Mesenchymal stem cell (in vitro differentiated cells and primary cell): ENCODE measurements at regions not wholly inside any gene's neighbourhood (a gene's known extent, or its start where the extent isn't known, plus 50 kb on each side); places are given as distances from the start of the nearest gene placed in this dataset.

ENCODE experiments used
- DNase-seq: peaks from one replicate; pipeline ENCODE4 v3.0.0-alpha.2; 2013
- H2AFZ ChIP-seq: one replicate; pipeline ENCODE4 v1.6.1; 2013; ENCODE audit warnings: low read depth, mild to moderate bottlenecking, control low read depth, inconsistent platforms, low read length, moderate library complexity
- H2AK5ac ChIP-seq: 2 replicates; pipeline ENCODE4 v1.6.1; 2013; ENCODE audit warnings: low read length, moderate library complexity, mild to moderate bottlenecking, inconsistent platforms; ENCODE audit not compliant: severe bottlenecking
- H2BK120ac ChIP-seq: one replicate; pipeline ENCODE4 v1.6.1; 2013; ENCODE audit warnings: low read depth, mild to moderate bottlenecking, inconsistent platforms, low read length, moderate library complexity
- H2BK12ac ChIP-seq, 2 experiments: one replicate each; pipeline ENCODE4 v1.6.1; 2013; ENCODE audit warnings: inconsistent platforms in 2 of 2, low read length in 2 of 2, mild to moderate bottlenecking in 2 of 2, moderate library complexity in 2 of 2, control low read depth in 1 of 2
- H2BK15ac ChIP-seq: one replicate; pipeline ENCODE4 v1.6.1; 2013; ENCODE audit warnings: mild to moderate bottlenecking, low read depth, inconsistent platforms; ENCODE audit not compliant: poor library complexity, severe bottlenecking
- H2BK5ac ChIP-seq: 2 replicates; pipeline ENCODE4 v1.6.1; 2013; ENCODE audit warnings: low read depth, mild to moderate bottlenecking, low read length, control low read depth, inconsistent platforms; ENCODE audit not compliant: poor library complexity, severe bottlenecking
- H3K14ac ChIP-seq, 2 experiments: one replicate each; pipeline ENCODE4 v1.6.1; 2013; ENCODE audit warnings: inconsistent platforms in 2 of 2, low read length in 2 of 2, control low read depth in 1 of 2, mild to moderate bottlenecking in 1 of 2, moderate library complexity in 1 of 2
- H3K18ac ChIP-seq, 2 experiments: one replicate each; pipeline ENCODE4 v1.6.1; 2013; ENCODE audit warnings: inconsistent platforms in 2 of 2, low read length in 2 of 2, control low read depth in 1 of 2, low read depth in 1 of 2, mild to moderate bottlenecking in 1 of 2
- H3K23ac ChIP-seq, 2 experiments: one replicate each; pipeline ENCODE4 v1.6.1; 2013; ENCODE audit warnings: inconsistent platforms in 2 of 2, low read length in 2 of 2, mild to moderate bottlenecking in 2 of 2, moderate library complexity in 2 of 2, control low read depth in 1 of 2
- H3K27ac ChIP-seq: 2 replicates; pipeline ENCODE4 v1.5.1; 2013; ENCODE audit warnings: mild to moderate bottlenecking, moderate library complexity, low read length, control low read depth, inconsistent platforms; ENCODE audit not compliant: poor library complexity, severe bottlenecking
- H3K27me3 ChIP-seq, 2 experiments: 2 replicates each; pipeline versions ENCODE4 v1.6.1 to v1.7.0; 2013; ENCODE audit warnings: low read length in 2 of 2, mild to moderate bottlenecking in 2 of 2, moderate library complexity in 2 of 2, control low read depth in 1 of 2, inconsistent platforms in 1 of 2; ENCODE audit not compliant: control insufficient read depth in 1 of 2, insufficient read depth in 1 of 2
- H3K36me3 ChIP-seq, 2 experiments: 2 replicates each; pipeline versions ENCODE4 v1.6.1 to v1.7.0; 2013; ENCODE audit warnings: low read length in 2 of 2, control low read depth in 1 of 2, inconsistent platforms in 1 of 2, low read depth in 1 of 2, mild to moderate bottlenecking in 1 of 2; ENCODE audit not compliant: insufficient read depth in 2 of 2, control insufficient read depth in 1 of 2
- H3K4ac ChIP-seq, 2 experiments: one replicate each; pipeline ENCODE4 v1.6.1; 2013; ENCODE audit warnings: inconsistent platforms in 2 of 2, low read length in 2 of 2, mild to moderate bottlenecking in 2 of 2, moderate library complexity in 2 of 2, control low read depth in 1 of 2, low read depth in 1 of 2
- H3K4me1 ChIP-seq: 2 replicates; pipeline ENCODE4 v1.6.1; 2013; ENCODE audit warnings: low read depth, low read length, control low read depth; ENCODE audit not compliant: control insufficient read depth, insufficient read depth
- H3K4me2 ChIP-seq: 2 replicates; pipeline ENCODE4 v1.6.1; 2013; ENCODE audit warnings: low read length, mild to moderate bottlenecking, inconsistent platforms; ENCODE audit not compliant: poor library complexity, severe bottlenecking
- H3K4me3 ChIP-seq, 2 experiments: 2 replicates each; pipeline versions ENCODE4 v1.5.1 to v1.7.0; 2013; ENCODE audit warnings: low read length in 2 of 2, mild to moderate bottlenecking in 2 of 2, control low read depth in 1 of 2, low read depth in 1 of 2; ENCODE audit not compliant: insufficient read depth in 1 of 2
- H3K79me1 ChIP-seq: replicated peaks from 2 replicates; pipeline ENCODE4 v1.6.1; 2013; ENCODE audit warnings: mild to moderate bottlenecking, control low read depth, low read length, inconsistent platforms; ENCODE audit not compliant: poor library complexity, severe bottlenecking
- H3K9ac ChIP-seq: 2 replicates; pipeline ENCODE4 v1.7.0; 2013; ENCODE audit warnings: mild to moderate bottlenecking, low read length, moderate library complexity
- H3K9me3 ChIP-seq: 2 replicates; pipeline ENCODE4 v1.7.0; 2013; ENCODE audit warnings: mild to moderate bottlenecking, low read length; ENCODE audit not compliant: control insufficient read depth
- H4K8ac ChIP-seq: one replicate; pipeline ENCODE4 v1.6.1; 2013; ENCODE audit warnings: inconsistent platforms, mild to moderate bottlenecking, low read length, moderate library complexity
- H4K91ac ChIP-seq: one replicate; pipeline ENCODE4 v1.6.1; 2013; ENCODE audit warnings: mild to moderate bottlenecking, low read length, inconsistent platforms
- WGBS: methylation state at CpG from one replicate; pipeline ENCODE4 v1.1.7; 2013; ENCODE audit warnings: mixed read lengths; 5-methylcytosine and 5-hydroxymethylcytosine counted together

GRCh38 chr5:58318468-58318867 is 141.4 kb downstream of the PLK2 start:
- H4K8ac ChIP-seq: no peak overlapping the region
- H3K23ac ChIP-seq: no peak overlapping the region
- H3K79me1 ChIP-seq: no peaks in the 10 kb centered on the region
- no peaks in the 10 kb centered on the region for H3K4me1 ChIP-seq
- no peak overlapping the region for H2BK120ac ChIP-seq
- peak; percentile 82 for DNase-seq
- no peak overlapping the region for H2BK5ac ChIP-seq
- H2AFZ ChIP-seq: no peak overlapping the region
- H3K4me2 ChIP-seq: no peak overlapping the region
- H3K9ac ChIP-seq: no peak overlapping the region
- no peak overlapping the region for H2BK15ac ChIP-seq
- H2AK5ac ChIP-seq: no peak overlapping the region
- no peak overlapping the region for H3K4ac ChIP-seq
- no peaks in the 10 kb centered on the region for H3K36me3 ChIP-seq
- no peak overlapping the region for H4K91ac ChIP-seq
- H3K14ac ChIP-seq: no peak overlapping the region
- no peaks in the 10 kb centered on the region for H3K27me3 ChIP-seq
- H2BK12ac ChIP-seq: no peak overlapping the region
- no peaks in the 10 kb centered on the region for H3K9me3 ChIP-seq
- no peak overlapping the region for H3K4me3 ChIP-seq
- WGBS: 10% methylated on average over 1 of the region's 1 CpG
- no peak overlapping the region for H3K18ac ChIP-seq
- no peak overlapping the region for H3K27ac ChIP-seq

GRCh38 chr5:58317808-58318207 is 142.1 kb downstream of the PLK2 start:
- no peak overlapping the region for H2AFZ ChIP-seq
- H4K8ac ChIP-seq: no peak overlapping the region
- H3K36me3 ChIP-seq: no peaks in the 10 kb centered on the region
- no peaks in the 10 kb centered on the region for H3K79me1 ChIP-seq
- H3K18ac ChIP-seq: no peak overlapping the region
- H3K4me3 ChIP-seq: no peak overlapping the region
- H4K91ac ChIP-seq: no peak overlapping the region
- no peak overlapping the region for H3K4ac ChIP-seq
- no peaks in the 10 kb centered on the region for H3K9me3 ChIP-seq
- no peak overlapping the region for H2BK5ac ChIP-seq
- no peak overlapping the region for H3K23ac ChIP-seq
- H3K4me1 ChIP-seq: no peaks in the 10 kb centered on the region
- no peak overlapping the region for H3K27ac ChIP-seq
- H3K9ac ChIP-seq: no peak overlapping the region
- no peaks in the 10 kb centered on the region for H3K27me3 ChIP-seq
- H3K4me2 ChIP-seq: no peak overlapping the region
- no peak overlapping the region for H2BK120ac ChIP-seq
- no peak overlapping the region for H3K14ac ChIP-seq
- H2AK5ac ChIP-seq: no peak overlapping the region
- H2BK12ac ChIP-seq: no peak overlapping the region
- H2BK15ac ChIP-seq: no peak overlapping the region
- no peak for DNase-seq

GRCh38 chr5:58317009-58317408 is 142.9 kb downstream of the PLK2 start:
- Histone ChIP-seq H3K36me3 (no peaks in the 10 kb centered on the region), H3K79me1 (no peaks in the 10 kb centered on the region), H3K4me2 (no peak overlapping the region), H2BK15ac (no peak overlapping the region), H4K8ac (no peak overlapping the region), H3K27me3 (no peaks in the 10 kb centered on the region), H3K9ac (no peak overlapping the region), H3K14ac (no peak overlapping the region), H2BK5ac (no peak overlapping the region), H3K4me1 (no peaks in the 10 kb centered on the region), H2BK120ac (no peak overlapping the region), H3K23ac (no peak overlapping the region), H3K9me3 (no peaks in the 10 kb centered on the region), H2BK12ac (no peak overlapping the region), H4K91ac (no peak overlapping the region), H3K18ac (no peak overlapping the region), H3K4ac (no peak overlapping the region), H2AK5ac (no peak overlapping the region), H3K27ac (no peak overlapping the region), H3K4me3 (no peak overlapping the region), H2AFZ (no peak overlapping the region)
- WGBS: 46% methylated on average over 7 of the region's 7 CpGs
- peak; percentile 35 for DNase-seq

GRCh38 chr5:58315794-58316193 is 144.1 kb downstream of the PLK2 start:
- Histone ChIP-seq H3K4me3 (no peak overlapping the region), H2AFZ (no peak overlapping the region), H3K36me3 (no peaks in the 10 kb centered on the region), H2BK5ac (no peak overlapping the region), H2AK5ac (no peak overlapping the region), H3K14ac (no peak overlapping the region), H3K18ac (no peak overlapping the region), H3K23ac (no peak overlapping the region), H3K4me1 (no peaks in the 10 kb centered on the region), H2BK120ac (no peak overlapping the region), H2BK12ac (no peak overlapping the region), H3K27me3 (no peaks in the 10 kb centered on the region), H4K91ac (no peak overlapping the region), H4K8ac (no peak overlapping the region), H3K9me3 (no peaks in the 10 kb centered on the region), H3K79me1 (no peaks in the 10 kb centered on the region), H3K4ac (no peak overlapping the region), H3K4me2 (no peak overlapping the region), H2BK15ac (no peak overlapping the region), H3K9ac (no peak overlapping the region), H3K27ac (no peak overlapping the region)
- DNase-seq: no peak
- no CpG with 5 or more reads among the region's 1 CpG for WGBS
